Lower leg skin (tissue), 4 donors: ENCODE measurements at regions not wholly inside any gene's neighbourhood (a gene's known extent, or its start where the extent isn't known, plus 50 kb on each side); places are given as distances from the start of the nearest gene placed in this dataset.

ENCODE experiments used
- DNase-seq, 2 donors: peaks; one replicate each; pipeline ENCODE4 v3.0.0-alpha.2; 2019; ENCODE audit warnings: low spot score in 2 of 2
- H3K4me3 ChIP-seq: fragments of 200-600 bp; sonication (generic); 2 replicates; pipeline ENCODE4 v1.5.1; 2017; ENCODE audit warnings: mild to moderate bottlenecking, low read depth; ENCODE audit not compliant: poor library complexity, severe bottlenecking
- CTCF ChIP-seq, 3 donors: fragments of 450-650 bp; IDR thresholded peaks; one replicate each; pipeline ENCODE4 v1.5.1; 2016; ENCODE audit warnings: antibody characterized with exemption in 3 of 3, mild to moderate bottlenecking in 3 of 3, moderate library complexity in 2 of 3
- POLR2A ChIP-seq, 2 donors: fragments of 450-650 bp; IDR thresholded peaks; one replicate each; pipeline ENCODE4 v1.6.1; 2016 to 2017; ENCODE audit warnings: antibody characterized with exemption in 2 of 2, mild to moderate bottlenecking in 1 of 2, moderate library complexity in 1 of 2
- WGBS, 2 donors: methylation state at CpG; one replicate each; pipeline ENCODE4 v1.1.5; 2018; 5-methylcytosine and 5-hydroxymethylcytosine counted together
- intact Hi-C: fragments of 100-400 bp; cut with DNase I; formaldehyde crosslinking; loops from one replicate; pipeline ENCODE4 v1.15.0; 2023; ENCODE audit warnings: low total_unique reads

GRCh38 chrX:38746102-38746501 lies 55.2 kb upstream of the MID1IP1 start:
- TF ChIP-seq POLR2A (IDR thresholded peaks at IDR 0.05): no peak
- no peak for TF ChIP-seq CTCF (IDR thresholded peaks at IDR 0.05)
- intact Hi-C loops: no loop called here
- no peak overlapping the region for H3K4me3 ChIP-seq
- WGBS, 2 donors: 67 to 91% methylated on average over 3 of the region's 3 CpGs
- DNase-seq: no peak

DNA sequence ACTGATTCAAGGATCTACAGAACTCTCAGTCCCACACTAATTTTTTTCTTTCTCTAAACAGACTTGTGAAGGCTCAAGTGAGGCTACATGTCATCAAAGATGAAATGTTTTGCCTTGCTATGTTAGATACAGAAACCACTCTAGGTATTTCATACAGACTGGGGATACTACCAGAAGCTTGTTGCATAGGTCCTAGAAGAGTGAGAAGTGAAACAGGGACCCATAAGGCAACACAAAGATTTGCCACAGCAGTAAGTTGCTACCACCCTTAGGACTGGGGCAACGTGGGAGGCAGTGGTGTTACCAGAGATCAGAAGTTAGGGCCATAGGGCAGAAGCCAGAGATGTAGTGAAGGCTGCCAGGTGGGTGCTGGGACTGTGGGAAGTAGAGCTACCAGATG lies 50.7 kb upstream of the MID1IP1 start:
- 20 to 75% methylated on average over 1 of the region's 1 CpG for WGBS, 2 donors
- intact Hi-C loops: loop anchor here (10.0 kb wide), 1 partner anchor 404 kb away; no protein-coding TSS in a partner anchor
- TF ChIP-seq CTCF (IDR thresholded peaks at IDR 0.05) (no peak), POLR2A (IDR thresholded peaks at IDR 0.05) (no peak)
- no peak for DNase-seq
- H3K4me3 ChIP-seq: no peak overlapping the region
